Skin epidermis (tissue), 12 donors: ENCODE measurements at regions not wholly inside any gene's neighbourhood (a gene's known extent, or its start where the extent isn't known, plus 50 kb on each side); places are given as distances from the start of the nearest gene placed in this dataset.
"Not testable (repeated sequence)": the region's sequence is repeated elsewhere in the genome, so short reads cannot be mapped to it uniquely, and the experiment has no call there.

ENCODE experiments used
- H3K27ac ChIP-seq, 21 experiments: fragments of 200-600 bp; sonication (generic) in 11 of 21; one replicate each; pipeline ENCODE4 v1.5.0; 2020; ENCODE audit warnings: mild to moderate bottlenecking in 3 of 21, inconsistent platforms in 2 of 21, moderate library complexity in 2 of 21
- H3K4me3 ChIP-seq, 7 experiments: fragments of 200-600 bp; sonication (generic) in 2 of 7; one replicate each; pipeline ENCODE4 v1.5.0; 2020; ENCODE audit warnings: inconsistent platforms in 2 of 7, mild to moderate bottlenecking in 2 of 7, moderate library complexity in 1 of 7

- not testable (repeated sequence) for H3K27ac ChIP-seq, H3K4me3 ChIP-seq
Observed at GRCh38 chr5:25263507-25263906, 618.7 kb upstream of the CDH10 start.

- no peak overlapping the region for H3K4me3 ChIP-seq
Observed at GRCh38 chr5:25262221-25262620, 617.4 kb upstream of the CDH10 start.

GRCh38 chr5:25255128-25255527, 610.4 kb upstream of the CDH10 start:
- Histone ChIP-seq H3K27ac (no peak overlapping the region), H3K4me3 (no peak overlapping the region)

More at GRCh38 chr5:25262221-25262620, 617.4 kb upstream of the CDH10 start:
- H3K27ac ChIP-seq, result no peak overlapping the region

- no peak overlapping the region for H3K27ac ChIP-seq
- no peak overlapping the region for H3K4me3 ChIP-seq
Observed at GRCh38 chr5:25241981-25242380, 597.2 kb upstream of the CDH10 start.

GRCh38 chr5:25238720-25239119, 593.9 kb upstream of the CDH10 start:
- not testable (repeated sequence) for H3K27ac ChIP-seq, H3K4me3 ChIP-seq

- Histone ChIP-seq H3K27ac (no peak overlapping the region), H3K4me3 (no peak overlapping the region)
Observed at GRCh38 chr5:25224316-25224982, 579.7 kb upstream of the CDH10 start.

GRCh38 chr5:25199902-25200301, 555.1 kb upstream of the CDH10 start:
- H3K27ac ChIP-seq, H3K4me3 ChIP-seq: not testable (repeated sequence)

- no peak overlapping the region for H3K4me3 ChIP-seq
- H3K27ac ChIP-seq, result no peak overlapping the region
Observed at GRCh38 chr5:25190521-25191000, 545.8 kb upstream of the CDH10 start.

- no peak overlapping the region for H3K27ac ChIP-seq
- H3K4me3 ChIP-seq, result no peak overlapping the region
Observed at GRCh38 chr5:25181249-25181648, 536.5 kb upstream of the CDH10 start.

GRCh38 chr5:25162616-25163015, 517.8 kb upstream of the CDH10 start:
- H3K27ac ChIP-seq, H3K4me3 ChIP-seq: not testable (repeated sequence)

- Histone ChIP-seq H3K27ac (no peak overlapping the region), H3K4me3 (no peak overlapping the region)
Observed at GRCh38 chr5:25160891-25161290, 516.1 kb upstream of the CDH10 start.

GRCh38 chr5:25150819-25151218, 506.0 kb upstream of the CDH10 start:
- H3K27ac ChIP-seq, result no peak overlapping the region
- H3K4me3 ChIP-seq, result no peak overlapping the region

- H3K27ac ChIP-seq, result no peak overlapping the region
- H3K4me3 ChIP-seq, result no peak overlapping the region
Observed at GRCh38 chr5:25128606-25129005, 483.8 kb upstream of the CDH10 start.

GRCh38 chr5:25119650-25120049, 474.9 kb upstream of the CDH10 start:
- H3K4me3 ChIP-seq, result no peak overlapping the region
- H3K27ac ChIP-seq, result no peak overlapping the region

- no peak overlapping the region for H3K27ac ChIP-seq
- no peak overlapping the region for H3K4me3 ChIP-seq
Observed at GRCh38 chr5:25107853-25108252, 463.1 kb upstream of the CDH10 start.

- H3K4me3 ChIP-seq, result no peak overlapping the region
- no peak overlapping the region for H3K27ac ChIP-seq
Observed at GRCh38 chr5:25099538-25099937, 454.8 kb upstream of the CDH10 start.

GRCh38 chr5:25095261-25095660, 450.5 kb upstream of the CDH10 start:
- H3K4me3 ChIP-seq, result no peak overlapping the region
- no peak overlapping the region for H3K27ac ChIP-seq

GRCh38 chr5:25094219-25094618, 449.4 kb upstream of the CDH10 start:
- no peak overlapping the region for H3K4me3 ChIP-seq

GRCh38 chr5:25091921-25092320, 447.1 kb upstream of the CDH10 start:
- Histone ChIP-seq H3K27ac (no peak overlapping the region), H3K4me3 (no peak overlapping the region)

More at GRCh38 chr5:25094219-25094618, 449.4 kb upstream of the CDH10 start:
- H3K27ac ChIP-seq, result no peak overlapping the region

GRCh38 chr5:25090854-25091253, 446.1 kb upstream of the CDH10 start:
- Histone ChIP-seq H3K27ac (no peak overlapping the region), H3K4me3 (no peak overlapping the region)

- Histone ChIP-seq H3K4me3 (no peak overlapping the region), H3K27ac (no peak overlapping the region)
Observed at GRCh38 chr5:25090275-25090674, 445.5 kb upstream of the CDH10 start.

- H3K27ac ChIP-seq, H3K4me3 ChIP-seq: not testable (repeated sequence)
Observed at GRCh38 chr5:25088689-25089088, 443.9 kb upstream of the CDH10 start.
